GM21723 (cell line): ENCODE measurements at regions not wholly inside any gene's neighbourhood (a gene's known extent, or its start where the extent isn't known, plus 50 kb on each side); places are given as distances from the start of the nearest gene placed in this dataset.

Experiments used
- ATAC-seq: cut with Tn5 transposase; IDR thresholded peaks from one replicate; pipeline ENCODE4 v1.9.1; 2021; ENCODE audit warnings: mild to moderate bottlenecking, moderate library complexity; ENCODE audit not compliant: unreplicated experiment

GRCh38 chr1:239590556-239590955 is 204.2 kb downstream of the CHRM3 start:
- no peak for ATAC-seq

GRCh38 chr1:239593527-239593926 is 207.2 kb downstream of the CHRM3 start:
- no peak for ATAC-seq

- no peak for ATAC-seq
Measured at GRCh38 chr1:239600588-239600987, 214.2 kb downstream of the CHRM3 start.

- ATAC-seq: no peak
Measured at GRCh38 chr1:239601108-239601507, 214.7 kb downstream of the CHRM3 start.

- no peak for ATAC-seq
Measured at GRCh38 chr1:239603530-239603929, 217.2 kb downstream of the CHRM3 start.

GRCh38 chr1:239606850-239607400 is 220.6 kb downstream of the CHRM3 start:
- ATAC-seq: no peak

GRCh38 chr1:239608469-239608868 is 222.1 kb downstream of the CHRM3 start:
- no peak for ATAC-seq

GRCh38 chr1:239612379-239612778 is 226.0 kb downstream of the CHRM3 start:
- no peak for ATAC-seq

- ATAC-seq: no peak
Measured at GRCh38 chr1:239616673-239617072, 230.3 kb downstream of the CHRM3 start.

GRCh38 chr1:239617259-239617658 is 230.9 kb downstream of the CHRM3 start:
- no peak for ATAC-seq

GRCh38 chr1:239617731-239618130 is 231.4 kb downstream of the CHRM3 start:
- no peak for ATAC-seq

GRCh38 chr1:239619190-239619589 is 232.8 kb downstream of the CHRM3 start:
- no peak for ATAC-seq

GRCh38 chr1:239630767-239631166 is 244.4 kb downstream of the CHRM3 start:
- ATAC-seq: no peak

- no peak for ATAC-seq
Measured at GRCh38 chr1:239633432-239633831, 247.1 kb downstream of the CHRM3 start.

GRCh38 chr1:239635276-239635675 is 248.9 kb downstream of the CHRM3 start:
- ATAC-seq: no peak

GRCh38 chr1:239636347-239636746 is 250.0 kb downstream of the CHRM3 start:
- ATAC-seq: no peak

GRCh38 chr1:239644604-239645003 is 258.2 kb downstream of the CHRM3 start:
- ATAC-seq: no peak

GRCh38 chr1:239647045-239647444 is 260.7 kb downstream of the CHRM3 start:
- no peak for ATAC-seq

- no peak for ATAC-seq
Measured at GRCh38 chr1:239647964-239648632, 261.7 kb downstream of the CHRM3 start.

- ATAC-seq: no peak
Measured at GRCh38 chr1:239655023-239655422, 268.7 kb downstream of the CHRM3 start.

GRCh38 chr1:239657291-239657690 is 270.9 kb downstream of the CHRM3 start:
- ATAC-seq: no peak

GRCh38 chr1:239662950-239663349 is 276.6 kb downstream of the CHRM3 start:
- ATAC-seq: no peak

GRCh38 chr1:239672256-239672655 is 285.9 kb downstream of the CHRM3 start:
- ATAC-seq: no peak
